WI38 (cell line): ENCODE measurements at regions not wholly inside any gene's neighbourhood (a gene's known extent, or its start where the extent isn't known, plus 50 kb on each side); places are given as distances from the start of the nearest gene placed in this dataset.

ENCODE experiments used
- H3K4me3 ChIP-seq: 2 replicates; pipeline ENCODE4 v1.5.1; 2011; ENCODE audit warnings: low read depth, mild to moderate bottlenecking, control low read depth, low read length
- TF ChIP-seq, protein P1 (sequence below): IDR thresholded peaks from 2 replicates; pipeline ENCODE4 v1.5.1; 2012; ENCODE audit warnings: low read depth, mild to moderate bottlenecking, control low read depth, low read length

GRCh38 chr1:209341673-209342420, 241.7 kb upstream of the CAMK1G start:
- TF ChIP-seq, protein P1, sequence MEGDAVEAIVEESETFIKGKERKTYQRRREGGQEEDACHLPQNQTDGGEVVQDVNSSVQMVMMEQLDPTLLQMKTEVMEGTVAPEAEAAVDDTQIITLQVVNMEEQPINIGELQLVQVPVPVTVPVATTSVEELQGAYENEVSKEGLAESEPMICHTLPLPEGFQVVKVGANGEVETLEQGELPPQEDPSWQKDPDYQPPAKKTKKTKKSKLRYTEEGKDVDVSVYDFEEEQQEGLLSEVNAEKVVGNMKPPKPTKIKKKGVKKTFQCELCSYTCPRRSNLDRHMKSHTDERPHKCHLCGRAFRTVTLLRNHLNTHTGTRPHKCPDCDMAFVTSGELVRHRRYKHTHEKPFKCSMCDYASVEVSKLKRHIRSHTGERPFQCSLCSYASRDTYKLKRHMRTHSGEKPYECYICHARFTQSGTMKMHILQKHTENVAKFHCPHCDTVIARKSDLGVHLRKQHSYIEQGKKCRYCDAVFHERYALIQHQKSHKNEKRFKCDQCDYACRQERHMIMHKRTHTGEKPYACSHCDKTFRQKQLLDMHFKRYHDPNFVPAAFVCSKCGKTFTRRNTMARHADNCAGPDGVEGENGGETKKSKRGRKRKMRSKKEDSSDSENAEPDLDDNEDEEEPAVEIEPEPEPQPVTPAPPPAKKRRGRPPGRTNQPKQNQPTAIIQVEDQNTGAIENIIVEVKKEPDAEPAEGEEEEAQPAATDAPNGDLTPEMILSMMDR = no peak
- H3K4me3 ChIP-seq = no peak overlapping the region

- TF ChIP-seq, protein P1 = no peak
- no peak overlapping the region for H3K4me3 ChIP-seq
Measured at GRCh38 chr1:209342441-209343175, 240.9 kb upstream of the CAMK1G start.

- H3K4me3 ChIP-seq = no peak overlapping the region
- TF ChIP-seq, protein P1 = no peak
Measured at GRCh38 chr1:209343511-209343910, 240.0 kb upstream of the CAMK1G start.

- TF ChIP-seq, protein P1 = no peak
- H3K4me3 ChIP-seq = no peak overlapping the region
Measured at GRCh38 chr1:209344156-209344555, 239.4 kb upstream of the CAMK1G start.

DNA sequence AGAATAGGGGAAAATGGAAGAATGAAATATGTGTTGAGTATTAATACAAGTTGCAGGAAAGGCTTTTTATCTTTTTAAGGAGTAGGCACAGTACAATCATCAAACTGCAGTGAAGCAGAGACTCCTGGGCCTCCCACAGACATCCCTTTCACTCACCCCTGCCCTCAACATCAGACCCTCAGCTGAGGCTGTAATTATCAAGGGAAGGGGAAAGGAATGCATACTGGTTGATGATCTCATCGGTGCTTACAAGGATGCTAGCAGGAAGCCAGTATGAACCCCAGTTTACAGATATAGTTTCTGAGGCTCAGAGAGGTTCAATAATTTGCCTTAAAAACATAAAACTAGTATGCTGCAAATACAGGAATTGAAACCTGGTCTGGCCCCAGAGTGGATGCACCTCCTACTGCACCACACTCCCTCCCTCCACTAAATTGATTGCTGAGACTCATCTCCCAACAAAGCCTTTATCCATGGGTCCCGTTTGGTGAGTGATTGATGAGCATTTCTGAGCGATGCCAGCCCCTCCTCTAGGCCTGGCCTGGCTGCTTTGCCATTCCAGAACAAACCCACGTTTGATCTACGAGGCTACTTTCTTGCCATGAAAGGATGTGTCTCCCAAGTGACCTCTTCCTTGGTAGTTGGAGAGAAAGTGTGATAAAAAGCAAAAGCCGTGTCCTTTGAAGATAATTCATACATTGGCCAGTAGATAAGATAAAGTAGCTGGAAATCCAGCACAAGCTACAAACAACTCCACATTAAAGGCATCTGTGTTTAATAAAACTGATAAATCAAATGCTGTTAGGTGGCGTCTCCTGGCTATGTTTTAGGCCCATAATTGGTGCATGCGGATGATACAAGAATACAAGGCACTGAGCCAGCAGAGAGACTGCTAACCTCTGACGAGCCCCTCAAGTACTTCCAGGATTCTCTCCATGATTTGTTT, 233.9 kb upstream of the CAMK1G start:
- TF ChIP-seq, protein P1 = no peak
- no peak overlapping the region for H3K4me3 ChIP-seq

DNA sequence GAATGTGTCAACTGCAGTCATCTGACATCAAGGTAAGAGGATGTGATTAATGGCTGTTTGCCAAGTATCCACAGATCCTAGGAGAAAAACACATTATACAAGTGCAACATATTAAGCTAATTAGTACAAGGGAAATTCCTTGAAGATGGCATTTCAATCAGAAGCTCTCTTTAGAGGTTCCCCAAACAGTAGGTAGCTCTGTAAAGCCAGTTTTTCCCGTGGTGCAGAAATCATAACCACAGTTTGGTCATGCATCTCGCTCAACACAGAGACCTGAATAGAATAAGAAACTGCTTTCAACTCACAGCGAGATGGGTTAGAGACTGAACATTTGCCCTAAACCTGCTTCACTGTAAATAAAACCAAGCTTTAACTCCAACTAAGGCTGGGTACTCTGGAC, 230.5 kb upstream of the CAMK1G start:
- H3K4me3 ChIP-seq = no peak overlapping the region
- TF ChIP-seq, protein P1 = no peak
